Adipocyte (in vitro differentiated cells): ENCODE measurements at regions not wholly inside any gene's neighbourhood (a gene's known extent, or its start where the extent isn't known, plus 50 kb on each side); places are given as distances from the start of the nearest gene placed in this dataset.

Source experiments
- DNase-seq: peaks from one replicate; pipeline ENCODE4 v3.0.0-alpha.2; 2015; ENCODE audit warnings: low read depth
- H3K27me3 ChIP-seq: replicated peaks from 2 replicates; pipeline ENCODE4 v1.7.0; 2013; ENCODE audit warnings: mild to moderate bottlenecking, low read length, moderate library complexity; ENCODE audit not compliant: control insufficient read depth, insufficient read depth
- H3K36me3 ChIP-seq: 2 replicates; pipeline ENCODE4 v1.7.0; 2013; ENCODE audit warnings: low read length, mild to moderate bottlenecking, moderate library complexity; ENCODE audit not compliant: control insufficient read depth, insufficient read depth, severe bottlenecking
- H3K4me1 ChIP-seq: 2 replicates; pipeline ENCODE4 v1.7.0; 2013; ENCODE audit warnings: mild to moderate bottlenecking, low read length, moderate library complexity; ENCODE audit not compliant: control insufficient read depth, insufficient read depth
- H3K4me3 ChIP-seq: 2 replicates; pipeline ENCODE4 v1.7.0; 2013; ENCODE audit warnings: mild to moderate bottlenecking, low read length, moderate library complexity
- H3K9ac ChIP-seq: 2 replicates; pipeline ENCODE4 v1.7.0; 2013; ENCODE audit warnings: mild to moderate bottlenecking, low read length, moderate library complexity
- H3K9me3 ChIP-seq: 2 replicates; pipeline ENCODE4 v1.7.0; 2013; ENCODE audit warnings: mild to moderate bottlenecking, low read length, moderate library complexity; ENCODE audit not compliant: control insufficient read depth

DNA sequence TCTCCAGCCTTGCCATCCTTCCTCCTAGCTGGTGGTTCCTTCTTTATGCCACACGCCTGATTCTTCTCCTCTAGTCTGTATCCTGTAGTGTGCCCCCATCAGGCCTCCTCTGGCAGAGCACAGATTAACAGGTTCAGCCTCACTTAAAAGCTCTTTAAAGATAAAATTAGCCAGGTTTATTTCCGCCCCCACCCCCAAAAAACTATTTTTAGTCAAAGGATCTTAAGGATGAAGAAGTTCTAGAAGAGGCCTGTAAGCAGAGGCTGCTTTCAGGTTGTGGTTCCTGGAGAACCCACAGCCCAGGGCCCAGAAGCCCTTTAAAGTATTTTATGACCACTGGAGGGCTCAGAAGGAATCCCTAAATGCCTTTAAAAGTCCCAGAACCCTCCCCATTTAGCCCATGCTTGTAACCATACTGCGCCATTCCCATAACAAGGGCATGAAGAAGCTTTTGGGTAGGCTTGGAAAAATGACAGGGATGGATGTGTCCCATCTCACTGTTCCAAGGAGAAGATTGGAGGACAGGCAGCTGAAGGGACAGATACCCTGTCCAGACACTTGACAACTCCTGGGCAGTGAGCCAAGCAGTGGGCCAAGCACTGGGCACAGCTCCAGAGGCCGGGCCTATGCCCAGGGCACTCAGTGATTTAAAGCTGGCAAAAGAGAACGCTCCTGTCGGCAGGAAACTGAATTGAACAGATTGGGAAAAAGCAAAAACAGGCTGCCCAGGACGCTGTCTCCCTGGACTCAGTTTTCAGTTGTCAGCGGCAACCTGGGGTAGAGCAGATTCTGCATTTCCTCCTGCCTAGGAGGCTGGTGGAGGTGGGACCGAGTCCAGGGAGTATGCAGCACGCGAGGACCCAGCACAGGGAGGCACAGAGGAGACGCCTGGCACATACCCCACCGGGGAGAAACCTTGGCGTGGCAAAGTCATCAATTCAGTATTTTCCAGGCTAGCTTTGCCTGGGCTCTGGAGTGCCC is 106.3 kb upstream of the SSBP2 start:
- H3K4me3 ChIP-seq: no peak overlapping the region
- peaks cover 15% of the 10 kb centered on the region for H3K4me1 ChIP-seq
- DNase-seq: peak; percentile 37

DNA sequence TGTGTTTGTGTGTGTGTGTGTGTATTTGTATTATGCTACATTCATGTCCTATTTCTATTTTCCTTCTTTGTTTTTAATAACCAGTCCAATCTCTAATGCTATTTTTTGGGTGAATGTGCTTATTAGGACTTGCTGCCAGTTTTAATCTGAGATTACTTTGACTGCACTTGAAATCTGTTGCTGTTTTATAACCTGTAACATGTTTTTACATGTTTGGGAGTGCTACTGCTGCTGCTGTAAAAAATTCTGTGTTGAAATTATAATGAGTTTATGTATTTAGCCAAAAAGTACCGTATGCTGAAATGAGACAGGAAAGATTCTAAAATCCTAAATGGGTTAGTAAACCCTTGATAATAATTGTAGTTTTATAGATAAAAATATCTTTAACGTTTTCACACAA is 104.7 kb upstream of the SSBP2 start:
- Histone ChIP-seq H3K36me3 (no peaks in the 10 kb centered on the region), H3K9ac (peak overlapping the region; percentile 26), H3K4me3 (no peak overlapping the region), H3K4me1 (peaks cover 23% of the 10 kb centered on the region), H3K27me3 (no peaks in the 10 kb centered on the region), H3K9me3 (no peaks in the 10 kb centered on the region)
- DNase-seq: no peak

More for the DNA sequence above, 106.3 kb upstream of the SSBP2 start:
- H3K27me3 ChIP-seq: no peaks in the 10 kb centered on the region
- no peaks in the 10 kb centered on the region for H3K9me3 ChIP-seq
- H3K9ac ChIP-seq: no peak overlapping the region
- no peaks in the 10 kb centered on the region for H3K36me3 ChIP-seq

DNA sequence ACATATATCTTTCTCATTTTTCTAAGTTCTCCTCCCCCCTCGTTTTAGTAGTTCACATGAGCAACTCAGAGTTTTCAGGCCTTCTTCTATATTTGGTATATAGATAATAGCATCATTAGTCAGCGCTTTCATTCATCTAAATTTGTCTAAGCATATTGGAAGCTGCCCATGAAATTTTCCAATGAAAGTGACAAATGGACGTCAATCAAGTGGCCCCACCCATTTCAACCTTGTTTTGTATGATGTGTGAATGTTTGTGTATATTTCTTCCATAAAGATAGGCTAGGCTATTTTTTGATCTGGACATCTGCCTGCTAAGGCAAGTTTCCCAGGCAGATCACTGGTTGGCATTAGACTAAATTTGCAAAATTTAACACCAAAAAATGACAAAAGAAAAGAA is 104.0 kb upstream of the SSBP2 start:
- Histone ChIP-seq H3K4me3 (no peak overlapping the region), H3K9ac (no peak overlapping the region), H3K36me3 (no peaks in the 10 kb centered on the region), H3K9me3 (no peaks in the 10 kb centered on the region), H3K4me1 (peaks cover 29% of the 10 kb centered on the region), H3K27me3 (no peaks in the 10 kb centered on the region)
- DNase-seq: no peak

DNA sequence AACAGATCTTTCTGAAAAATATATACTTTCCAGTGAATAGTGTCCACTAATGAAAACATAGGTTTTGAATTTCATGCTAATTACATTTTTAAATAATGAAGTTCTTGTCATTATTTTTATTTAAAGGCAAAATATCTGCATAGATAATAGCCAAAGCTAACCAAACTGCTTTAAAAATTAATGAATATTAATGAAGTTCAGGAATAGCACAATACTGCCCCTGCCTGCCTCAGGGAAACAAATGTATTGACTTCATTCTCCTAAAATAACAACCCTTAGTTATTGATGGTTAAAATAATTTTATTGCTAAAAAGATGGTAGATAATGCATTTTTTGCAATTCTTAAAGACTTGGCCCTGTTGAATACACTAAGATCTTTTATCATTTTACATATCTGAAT is 103.6 kb upstream of the SSBP2 start:
- no peaks in the 10 kb centered on the region for H3K9me3 ChIP-seq
- H3K4me1 ChIP-seq: peaks cover 30% of the 10 kb centered on the region
- no peaks in the 10 kb centered on the region for H3K36me3 ChIP-seq
- no peak overlapping the region for H3K9ac ChIP-seq
- H3K4me3 ChIP-seq: no peak overlapping the region
- no peaks in the 10 kb centered on the region for H3K27me3 ChIP-seq
- no peak for DNase-seq

DNA sequence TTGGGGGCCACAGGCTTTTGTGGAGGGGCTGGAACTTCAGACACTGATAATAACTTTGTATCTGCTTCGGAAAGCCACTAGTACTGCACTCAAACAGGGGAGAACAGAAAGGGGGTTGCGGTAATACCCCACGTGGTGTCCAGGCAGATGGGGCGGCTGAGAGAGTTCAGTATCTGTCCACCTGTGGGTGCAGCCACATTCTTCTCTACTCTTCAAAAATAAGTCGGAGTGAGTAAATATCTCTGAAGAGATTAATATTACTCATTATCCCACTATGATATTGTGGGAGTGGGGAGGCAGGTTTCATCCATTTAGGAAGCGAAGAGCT is 102.1 kb upstream of the SSBP2 start:
- Histone ChIP-seq H3K9ac (peak overlapping the region; percentile 66), H3K9me3 (no peaks in the 10 kb centered on the region), H3K36me3 (no peaks in the 10 kb centered on the region), H3K4me3 (peak overlapping the region; percentile 75), H3K27me3 (no peaks in the 10 kb centered on the region), H3K4me1 (peaks cover 33% of the 10 kb centered on the region)
- DNase-seq: no peak

DNA sequence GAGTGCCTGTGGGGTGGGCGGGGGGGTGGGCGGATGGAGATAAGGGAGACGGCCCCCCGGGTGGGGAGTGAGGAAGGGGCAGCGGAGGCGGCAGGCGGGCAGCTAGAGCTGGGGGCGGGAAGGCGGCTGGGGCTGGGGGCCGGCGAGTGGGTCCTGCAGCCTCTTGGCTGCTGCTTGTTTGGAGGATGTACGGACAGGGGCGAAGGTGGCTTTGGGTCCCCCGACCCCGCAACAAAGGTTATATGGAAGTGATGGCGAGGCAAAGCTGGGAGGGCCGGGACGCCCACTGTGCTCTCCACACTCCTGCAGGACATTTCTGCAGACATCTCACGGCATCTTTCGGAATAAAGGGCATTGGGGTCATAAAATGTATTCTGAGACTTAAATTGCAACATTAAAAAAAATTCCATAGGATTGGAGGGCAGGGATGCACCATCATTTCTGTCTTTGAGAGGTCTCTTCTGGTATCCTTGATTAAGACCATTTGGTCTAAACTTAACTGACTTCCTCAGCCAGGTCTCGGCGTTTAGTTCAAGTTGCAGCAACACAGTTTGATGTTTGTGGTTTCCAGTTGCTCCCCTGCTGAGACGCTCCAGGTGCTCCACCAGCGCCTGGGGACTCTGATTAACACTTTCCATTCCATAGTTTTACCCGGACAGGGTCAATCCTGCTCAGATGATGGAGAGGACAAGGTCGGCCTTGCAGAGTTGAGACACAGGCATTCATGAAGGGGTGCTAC is 101.6 kb upstream of the SSBP2 start:
- no peaks in the 10 kb centered on the region for H3K27me3 ChIP-seq
- no peaks in the 10 kb centered on the region for H3K36me3 ChIP-seq
- peaks cover 34% of the 10 kb centered on the region for H3K4me1 ChIP-seq
- H3K9ac ChIP-seq: peak overlapping the region; percentile 91
- peak; percentile 27 for DNase-seq
- no peaks in the 10 kb centered on the region for H3K9me3 ChIP-seq
- H3K4me3 ChIP-seq: peak overlapping the region; percentile 76

DNA sequence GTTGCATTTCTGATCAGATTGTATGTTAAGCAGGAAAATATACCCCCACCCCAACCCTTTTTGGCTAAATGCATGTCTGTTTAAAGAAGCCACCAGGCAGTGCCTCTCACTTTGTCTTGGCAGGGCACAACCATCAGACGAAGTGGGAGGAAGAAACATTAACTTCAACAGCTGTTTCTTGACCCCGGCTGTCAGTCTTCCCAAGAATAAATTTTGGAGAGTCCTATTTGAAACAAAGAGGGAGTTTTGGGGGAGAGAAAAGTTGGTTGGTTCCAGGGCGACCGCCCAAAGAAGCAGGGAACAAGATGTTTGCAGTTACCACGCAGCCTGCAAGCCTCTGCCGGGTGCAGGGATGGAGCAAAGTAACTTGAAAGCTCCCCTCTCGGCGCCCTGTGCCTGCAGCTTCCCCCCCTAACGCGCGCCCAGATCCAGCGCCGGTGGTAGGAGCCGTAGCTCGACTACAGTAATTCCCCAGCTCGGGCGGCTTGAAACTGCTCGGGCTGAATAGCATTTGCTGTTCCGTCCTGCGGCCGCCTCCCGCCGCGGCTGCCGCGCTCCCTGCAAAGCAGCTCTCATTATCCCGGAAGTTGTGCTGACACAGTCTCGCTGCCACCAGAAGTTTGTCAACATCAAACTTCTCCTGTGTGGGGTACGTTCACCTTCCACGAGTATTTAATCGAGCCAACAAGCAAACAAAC is 100.7 kb upstream of the SSBP2 start:
- Histone ChIP-seq H3K4me3 (peak overlapping the region; percentile 76), H3K27me3 (no peaks in the 10 kb centered on the region), H3K36me3 (no peaks in the 10 kb centered on the region), H3K4me1 (peaks cover 34% of the 10 kb centered on the region), H3K9me3 (no peaks in the 10 kb centered on the region), H3K9ac (peak overlapping the region; percentile 91)
- DNase-seq: peak; percentile 98

DNA sequence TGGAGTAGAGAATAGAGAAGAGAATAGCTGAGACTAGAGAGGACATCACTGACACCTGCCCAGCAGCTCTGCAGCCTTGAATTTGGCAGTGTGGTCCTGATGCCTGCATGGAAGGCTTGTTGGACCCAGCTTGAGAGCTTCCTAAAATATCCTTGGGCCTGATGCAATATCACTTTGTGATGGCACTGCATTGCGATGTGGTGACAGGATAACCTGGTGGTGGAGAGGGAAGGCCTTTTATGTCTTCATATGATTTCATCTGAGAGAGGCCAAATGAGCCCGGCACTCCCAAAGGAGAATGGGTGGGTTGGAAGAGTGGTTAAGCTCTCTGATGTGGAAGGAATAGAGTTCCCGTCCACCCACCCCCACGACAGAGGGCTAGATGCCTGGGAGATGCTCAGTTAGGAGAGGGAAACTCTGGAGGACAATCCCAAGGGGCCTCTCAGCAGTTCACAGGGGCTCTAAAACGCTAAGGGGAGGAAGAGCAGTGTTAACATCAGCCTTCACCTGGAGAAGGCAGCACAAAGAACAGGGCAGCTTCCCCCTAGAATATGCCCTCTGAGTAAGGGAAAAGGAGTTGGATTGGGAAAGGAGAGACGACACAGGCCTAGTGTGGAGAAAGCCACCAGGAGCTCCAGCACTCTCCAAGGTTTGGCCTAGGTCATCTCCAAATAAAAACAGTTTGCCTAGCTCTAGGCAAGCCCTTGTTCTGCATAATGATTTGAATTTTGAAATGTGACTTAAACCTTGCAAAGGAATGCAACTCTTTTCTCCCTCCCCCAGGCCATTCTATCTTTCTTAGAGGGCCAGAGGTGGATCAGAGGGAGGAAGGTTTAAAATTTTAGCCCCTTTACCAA is 99.8 kb upstream of the SSBP2 start:
- no peaks in the 10 kb centered on the region for H3K27me3 ChIP-seq
- H3K4me1 ChIP-seq: peaks cover 34% of the 10 kb centered on the region
- no peaks in the 10 kb centered on the region for H3K9me3 ChIP-seq
- peak; percentile 39 for DNase-seq
- no peaks in the 10 kb centered on the region for H3K36me3 ChIP-seq
- peak overlapping the region; percentile 76 for H3K4me3 ChIP-seq
- H3K9ac ChIP-seq: peak overlapping the region; percentile 91

DNA sequence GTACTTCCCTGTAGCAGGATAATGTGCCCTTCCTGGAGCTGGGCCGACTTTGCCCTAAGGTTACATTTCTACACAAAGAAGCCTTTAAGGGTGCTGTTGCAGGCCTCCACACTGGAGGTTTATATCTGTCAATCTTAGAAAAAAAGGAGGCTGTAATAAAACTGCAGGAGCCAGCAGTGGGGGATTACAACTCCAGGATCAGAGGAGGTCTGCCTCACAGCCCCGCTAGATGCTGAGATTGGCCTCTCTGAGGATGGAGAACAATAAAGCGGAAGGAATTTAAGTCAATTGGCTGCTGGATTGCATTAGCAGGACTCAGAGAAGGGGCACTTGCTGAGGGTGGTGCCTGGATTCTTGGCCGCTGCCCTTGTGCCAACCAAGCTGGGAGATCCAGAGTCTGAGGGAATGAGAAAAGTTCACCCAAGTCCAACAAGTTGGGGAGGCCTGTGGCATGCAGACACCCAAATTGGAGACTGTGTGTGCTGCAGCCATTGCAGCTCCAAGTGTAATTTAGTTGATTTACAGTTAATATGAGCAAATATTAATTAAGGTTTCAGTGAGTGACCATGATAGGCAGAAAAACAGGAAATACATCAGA is 99.0 kb upstream of the SSBP2 start:
- no peaks in the 10 kb centered on the region for H3K9me3 ChIP-seq
- no peaks in the 10 kb centered on the region for H3K27me3 ChIP-seq
- peaks cover 30% of the 10 kb centered on the region for H3K4me1 ChIP-seq
- no peaks in the 10 kb centered on the region for H3K36me3 ChIP-seq
- no peak for DNase-seq
- H3K9ac ChIP-seq: peak overlapping the region; percentile 91
- no peak overlapping the region for H3K4me3 ChIP-seq

DNA sequence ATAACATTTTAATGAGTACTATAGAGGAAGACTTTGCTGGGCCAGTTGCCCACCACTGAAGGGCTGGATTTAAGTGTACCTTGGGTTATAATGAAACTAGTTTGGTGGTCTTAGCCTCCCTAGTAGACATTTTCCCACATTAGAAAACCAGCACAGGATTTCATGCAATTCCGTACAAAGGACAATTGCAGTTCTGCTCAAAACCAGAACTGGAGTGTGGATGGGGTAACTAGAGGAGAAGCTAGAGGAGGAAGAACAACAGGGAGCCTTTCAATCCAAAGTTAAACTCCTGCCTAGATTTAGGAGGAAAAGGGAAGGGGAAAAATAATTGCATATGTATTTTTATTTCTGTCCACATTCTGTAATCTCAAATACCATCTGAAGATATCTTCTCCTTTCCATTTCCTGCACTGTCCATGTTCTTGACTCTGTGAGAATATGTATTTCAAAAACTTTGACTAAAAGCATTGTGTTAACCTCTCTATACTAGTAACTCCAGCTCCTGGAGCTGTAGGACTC is 97.5 kb upstream of the SSBP2 start:
- no peaks in the 10 kb centered on the region for H3K9me3 ChIP-seq
- H3K4me3 ChIP-seq: no peak overlapping the region
- DNase-seq: no peak
- H3K36me3 ChIP-seq: no peaks in the 10 kb centered on the region
- H3K4me1 ChIP-seq: peaks cover 27% of the 10 kb centered on the region
- no peaks in the 10 kb centered on the region for H3K27me3 ChIP-seq
- H3K9ac ChIP-seq: no peak overlapping the region
